NCI-H345 treated with DMSO at 0.1 percent for 48 hours (cell line): ENCODE measurements at regions not wholly inside any gene's neighbourhood (a gene's known extent, or its start where the extent isn't known, plus 50 kb on each side); places are given as distances from the start of the nearest gene placed in this dataset.

Experiments used
- DNase-seq: peaks from one replicate; lab custom pipeline; 2025; ENCODE audit not compliant: unreplicated experiment; lab: John Stamatoyannopoulos, UW

- no peak for DNase-seq
Measured at GRCh38 chr6:21420146-21420878, 173.2 kb upstream of the SOX4 start.

GRCh38 chr6:21420926-21421325, 172.6 kb upstream of the SOX4 start:
- no peak for DNase-seq

- no peak for DNase-seq
Measured at GRCh38 chr6:21423106-21423854, 170.3 kb upstream of the SOX4 start.

GRCh38 chr6:21426841-21427490, 166.6 kb upstream of the SOX4 start:
- DNase-seq, result no peak

- no peak for DNase-seq
Measured at GRCh38 chr6:21429291-21429690, 164.3 kb upstream of the SOX4 start.

- no peak for DNase-seq
Measured at GRCh38 chr6:21431526-21431925, 162.0 kb upstream of the SOX4 start.

GRCh38 chr6:21436625-21437024, 156.9 kb upstream of the SOX4 start:
- no peak for DNase-seq

GRCh38 chr6:21437581-21437980, 156.0 kb upstream of the SOX4 start:
- DNase-seq, result no peak

GRCh38 chr6:21438237-21438985, 155.1 kb upstream of the SOX4 start:
- no peak for DNase-seq

- no peak for DNase-seq
Measured at GRCh38 chr6:21438986-21439352, 154.6 kb upstream of the SOX4 start.

- DNase-seq, result no peak
Measured at GRCh38 chr6:21441386-21441785, 152.2 kb upstream of the SOX4 start.

- DNase-seq, result no peak
Measured at GRCh38 chr6:21442874-21443273, 150.7 kb upstream of the SOX4 start.

GRCh38 chr6:21444711-21445260, 148.8 kb upstream of the SOX4 start:
- no peak for DNase-seq

- no peak for DNase-seq
Measured at GRCh38 chr6:21447987-21448386, 145.6 kb upstream of the SOX4 start.

GRCh38 chr6:21448485-21449109, 145.0 kb upstream of the SOX4 start:
- no peak for DNase-seq

GRCh38 chr6:21450149-21450548, 143.4 kb upstream of the SOX4 start:
- no peak for DNase-seq

GRCh38 chr6:21450628-21451027, 142.9 kb upstream of the SOX4 start:
- no peak for DNase-seq

- DNase-seq, result no peak
Measured at GRCh38 chr6:21451546-21452013, 142.0 kb upstream of the SOX4 start.

- DNase-seq, result no peak
Measured at GRCh38 chr6:21454262-21454661, 139.3 kb upstream of the SOX4 start.

- DNase-seq, result peak; percentile 17
Measured at GRCh38 chr6:21455071-21455470, 138.5 kb upstream of the SOX4 start.

- no peak for DNase-seq
Measured at GRCh38 chr6:21457647-21458046, 135.9 kb upstream of the SOX4 start.
